ENCODE measurements at regions not wholly inside any gene's neighbourhood (a gene's known extent, or its start where the extent isn't known, plus 50 kb on each side); places are given as distances from the start of the nearest gene placed in this dataset.
"Not testable (repeated sequence)": the region's sequence is repeated elsewhere in the genome, so short reads cannot be mapped to it uniquely, and the experiment has no call there.

DNA sequence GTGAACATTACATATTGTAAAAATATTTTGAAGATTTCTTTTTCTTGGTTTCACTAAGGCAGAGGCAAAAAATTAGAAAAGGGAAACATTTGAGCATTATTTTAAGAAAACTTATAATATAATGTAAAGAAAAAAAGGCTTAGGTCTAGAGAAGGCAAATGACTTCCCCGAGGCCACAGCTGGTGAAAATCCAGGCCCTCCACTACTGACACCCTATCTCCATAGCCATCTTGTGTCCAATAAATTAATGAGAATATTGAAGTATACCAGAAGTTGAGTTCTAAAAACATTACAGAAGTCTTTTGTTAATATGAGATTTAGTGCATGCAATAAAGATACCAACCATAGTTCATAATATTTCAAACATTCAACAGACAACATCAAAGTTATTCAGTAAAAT, 459.9 kb upstream of the RORB start:
- H3K4me3 ChIP-seq (replicated peaks in 1 of 2; ENCODE audit: low read depth in 2 of 2, low read length in 2 of 2), result no peak overlapping the region
- TF ChIP-seq, protein P1, sequence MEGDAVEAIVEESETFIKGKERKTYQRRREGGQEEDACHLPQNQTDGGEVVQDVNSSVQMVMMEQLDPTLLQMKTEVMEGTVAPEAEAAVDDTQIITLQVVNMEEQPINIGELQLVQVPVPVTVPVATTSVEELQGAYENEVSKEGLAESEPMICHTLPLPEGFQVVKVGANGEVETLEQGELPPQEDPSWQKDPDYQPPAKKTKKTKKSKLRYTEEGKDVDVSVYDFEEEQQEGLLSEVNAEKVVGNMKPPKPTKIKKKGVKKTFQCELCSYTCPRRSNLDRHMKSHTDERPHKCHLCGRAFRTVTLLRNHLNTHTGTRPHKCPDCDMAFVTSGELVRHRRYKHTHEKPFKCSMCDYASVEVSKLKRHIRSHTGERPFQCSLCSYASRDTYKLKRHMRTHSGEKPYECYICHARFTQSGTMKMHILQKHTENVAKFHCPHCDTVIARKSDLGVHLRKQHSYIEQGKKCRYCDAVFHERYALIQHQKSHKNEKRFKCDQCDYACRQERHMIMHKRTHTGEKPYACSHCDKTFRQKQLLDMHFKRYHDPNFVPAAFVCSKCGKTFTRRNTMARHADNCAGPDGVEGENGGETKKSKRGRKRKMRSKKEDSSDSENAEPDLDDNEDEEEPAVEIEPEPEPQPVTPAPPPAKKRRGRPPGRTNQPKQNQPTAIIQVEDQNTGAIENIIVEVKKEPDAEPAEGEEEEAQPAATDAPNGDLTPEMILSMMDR (IDR thresholded peaks at IDR 0.05; ENCODE audit: low read depth, low read length), result no peak
- DNase-seq (ENCODE audit: low read depth in 2 of 2), result no peak

DNA sequence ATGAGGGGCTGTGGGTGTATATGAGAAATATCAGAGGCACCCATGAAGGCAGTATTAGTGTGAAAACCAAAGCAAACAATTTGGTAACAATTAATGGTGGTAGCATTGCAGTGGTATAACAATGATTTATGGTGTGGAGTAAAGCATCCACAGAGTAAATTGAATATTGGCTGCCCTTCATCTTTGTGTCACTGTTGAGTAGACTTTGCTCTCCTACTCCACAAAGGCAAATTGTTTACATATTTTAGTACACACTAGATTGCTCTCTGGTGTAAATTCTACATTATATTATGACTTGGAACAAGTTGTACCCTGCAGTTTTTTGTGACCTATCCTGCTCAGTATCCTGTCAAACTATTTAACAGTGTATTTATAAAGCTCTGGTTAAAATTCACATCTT, 455.5 kb upstream of the RORB start:
- no peak overlapping the region for H3K4me3 ChIP-seq (replicated peaks in 1 of 2; ENCODE audit: low read depth in 2 of 2, low read length in 2 of 2)
- DNase-seq (ENCODE audit: low read depth in 2 of 2), result no peak
- TF ChIP-seq, protein P1 (IDR thresholded peaks at IDR 0.05; ENCODE audit: low read depth, low read length), result no peak

DNA sequence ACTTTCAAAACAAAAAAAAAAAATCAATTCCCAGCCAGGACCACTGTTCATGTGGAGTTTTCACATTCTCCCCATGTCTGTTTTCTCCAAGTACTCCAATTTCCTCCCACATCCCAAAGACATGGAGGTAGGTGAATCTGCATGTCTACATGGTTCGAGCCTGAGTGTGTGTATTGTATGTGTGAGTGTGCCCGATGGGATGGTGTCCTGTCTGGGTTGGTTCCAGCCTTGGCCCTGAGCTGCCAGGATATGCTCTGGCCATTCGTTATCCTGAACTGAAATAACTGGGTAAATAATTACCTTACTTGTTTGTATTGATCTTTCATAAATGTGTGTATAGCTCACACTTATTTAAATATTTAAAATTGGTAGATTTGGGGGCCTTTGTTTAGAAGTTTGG, 452.3 kb upstream of the RORB start:
- H3K4me3 ChIP-seq (replicated peaks in 1 of 2; ENCODE audit: low read depth in 2 of 2, low read length in 2 of 2), result no peak overlapping the region
- TF ChIP-seq, protein P1 (IDR thresholded peaks at IDR 0.05; ENCODE audit: low read depth, low read length), result no peak
- no peak for DNase-seq (ENCODE audit: low read depth in 2 of 2)

DNA sequence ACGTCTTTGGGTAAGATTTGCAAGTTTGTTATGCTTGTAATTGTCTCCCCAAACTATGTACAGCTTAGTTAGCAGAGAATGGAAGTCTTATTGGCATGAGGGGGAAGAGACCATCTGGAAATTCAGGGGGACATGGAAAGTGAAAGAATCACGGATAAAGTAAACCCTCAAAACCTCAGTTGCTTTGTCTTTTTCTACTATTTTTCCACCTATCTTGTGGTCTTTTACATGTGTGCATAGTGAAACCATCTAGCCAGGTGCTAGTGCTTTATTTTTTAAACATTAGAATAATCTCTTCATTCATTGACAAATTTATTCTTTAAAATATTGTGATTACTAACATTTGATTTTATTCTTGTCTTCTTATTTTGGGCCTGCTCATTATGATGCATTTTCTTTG, 441.1 kb upstream of the RORB start:
- H3K4me3 ChIP-seq (replicated peaks in 1 of 2; ENCODE audit: low read depth in 2 of 2, low read length in 2 of 2), result no peak overlapping the region
- DNase-seq (ENCODE audit: low read depth in 2 of 2), result no peak
- TF ChIP-seq, protein P1 (IDR thresholded peaks at IDR 0.05; ENCODE audit: low read depth, low read length), result no peak

DNA sequence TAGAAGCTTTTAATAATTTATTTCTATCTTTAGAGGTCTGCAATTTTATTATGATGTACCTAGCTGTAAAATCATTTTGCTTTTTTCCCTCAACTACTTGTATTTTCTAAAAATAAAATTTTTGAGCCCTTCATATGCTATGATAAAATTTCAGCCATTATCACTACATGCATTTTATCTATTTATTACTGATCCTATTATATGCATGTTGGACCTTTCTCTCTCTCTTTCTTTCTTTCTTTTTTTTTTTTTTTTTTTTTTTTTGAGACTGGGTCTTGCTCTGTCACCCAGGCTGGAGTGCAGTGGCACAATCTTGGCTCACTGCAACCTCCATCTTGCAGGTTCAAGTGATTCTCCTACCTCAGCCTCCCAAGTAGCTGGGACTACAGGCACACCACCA, 440.1 kb upstream of the RORB start:
- DNase-seq (ENCODE audit: low read depth in 2 of 2); H3K4me3 ChIP-seq (replicated peaks in 1 of 2; ENCODE audit: low read depth in 2 of 2, low read length in 2 of 2): not testable (repeated sequence)

DNA sequence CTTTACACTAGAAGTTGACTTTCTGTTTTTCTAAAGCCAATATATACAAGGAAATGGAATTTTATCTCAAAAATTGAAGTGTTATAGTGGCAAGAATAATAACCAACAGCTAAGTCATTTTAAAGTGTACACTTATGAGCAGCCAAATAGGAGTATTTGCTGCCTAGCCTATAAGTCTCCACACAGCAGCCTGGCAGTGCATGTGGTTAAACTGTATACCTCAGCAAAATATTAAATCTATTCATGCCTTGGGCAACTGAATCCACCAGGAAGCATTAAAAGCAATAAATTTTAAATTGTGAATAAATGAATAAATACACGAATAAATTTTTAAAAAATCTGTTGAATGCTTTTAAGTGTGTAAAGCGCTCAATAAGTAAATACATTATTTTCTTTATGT, 432.4 kb upstream of the RORB start:
- no peak for DNase-seq (ENCODE audit: low read depth in 2 of 2)
- TF ChIP-seq, protein P1 (IDR thresholded peaks at IDR 0.05; ENCODE audit: low read depth, low read length), result no peak
- no peak overlapping the region for H3K4me3 ChIP-seq (replicated peaks in 1 of 2; ENCODE audit: low read depth in 2 of 2, low read length in 2 of 2)

DNA sequence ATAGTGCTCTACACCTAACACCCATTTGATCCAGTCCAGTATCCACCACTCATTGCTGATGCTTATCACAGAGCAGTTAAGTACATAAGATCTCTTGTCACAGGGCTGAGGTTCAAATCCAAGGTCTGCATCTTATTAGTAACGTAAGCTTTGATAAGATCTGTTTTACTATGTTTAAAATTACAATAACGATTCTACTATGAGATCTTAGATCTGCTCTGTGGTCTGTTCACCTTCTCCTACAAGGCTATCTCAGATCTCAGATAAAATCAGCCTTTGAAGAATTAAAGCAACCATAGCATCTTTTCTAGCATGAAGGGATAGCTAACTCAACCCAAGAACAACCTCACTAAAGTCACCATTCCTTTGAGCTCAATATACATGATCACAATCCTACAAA, 431.0 kb upstream of the RORB start:
- H3K4me3 ChIP-seq (replicated peaks in 1 of 2; ENCODE audit: low read depth in 2 of 2, low read length in 2 of 2), result no peak overlapping the region
- DNase-seq (ENCODE audit: low read depth in 2 of 2), result no peak
- TF ChIP-seq, protein P1 (IDR thresholded peaks at IDR 0.05; ENCODE audit: low read depth, low read length), result no peak
